Fibroblast of skin of scalp (primary cell): ENCODE measurements at regions not wholly inside any gene's neighbourhood (a gene's known extent, or its start where the extent isn't known, plus 50 kb on each side); places are given as distances from the start of the nearest gene placed in this dataset.
"Not testable (repeated sequence)": the region's sequence is repeated elsewhere in the genome, so short reads cannot be mapped to it uniquely, and the experiment has no call there.

Experiments used
- DNase-seq: peaks from one replicate; pipeline ENCODE4 v3.0.0-alpha.2; 2013

GRCh38 chr5:36739751-36740221 lies 133.4 kb downstream of the SLC1A3 start:
- peak; percentile 60 for DNase-seq

- DNase-seq, result no peak
Measured at GRCh38 chr5:36740259-36740898, 134.0 kb downstream of the SLC1A3 start.

- no peak for DNase-seq
Measured at GRCh38 chr5:36741128-36741527, 134.7 kb downstream of the SLC1A3 start.

DNA sequence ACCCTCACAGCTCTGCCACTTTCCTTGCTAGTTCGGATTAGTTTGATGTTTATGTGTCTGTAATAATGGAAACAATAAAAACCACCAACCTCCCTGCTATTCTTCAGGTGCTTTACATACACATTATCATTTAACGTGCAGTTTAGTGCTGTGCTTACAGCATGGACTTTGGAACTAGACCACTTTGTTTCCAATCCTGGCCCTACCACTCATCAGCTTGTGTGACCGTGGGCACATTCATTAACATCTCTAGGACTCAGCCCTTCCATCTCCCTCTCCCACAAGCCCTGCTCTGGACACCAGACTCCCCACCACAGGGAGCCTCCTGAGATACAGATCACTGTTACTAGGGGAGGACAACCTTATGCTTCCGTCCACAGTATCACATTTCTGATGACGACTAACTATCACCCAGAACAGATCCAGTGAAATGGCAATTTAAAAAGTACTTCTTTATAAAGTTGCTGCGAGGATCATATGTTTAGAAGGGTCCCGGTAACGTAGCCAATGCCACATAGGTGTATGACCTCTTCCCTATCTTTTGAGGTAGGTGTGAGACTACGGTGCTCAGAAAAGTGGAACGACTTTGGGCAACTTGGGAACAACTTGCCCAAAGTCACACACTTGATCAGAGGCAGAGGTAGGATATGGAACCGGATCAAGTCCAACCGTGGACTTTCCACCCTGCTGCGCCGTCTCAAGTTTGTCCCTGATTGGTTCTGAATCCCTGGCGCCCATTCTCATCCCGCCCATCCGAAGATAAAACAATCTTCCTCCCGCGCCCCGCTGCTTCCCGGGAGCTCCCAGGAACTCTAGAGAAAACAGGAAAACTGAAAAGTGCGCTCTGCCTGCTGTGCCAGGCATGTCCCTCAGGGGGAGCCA lies 132.4 kb upstream of the NIPBL start:
- peak; percentile 70 for DNase-seq

DNA sequence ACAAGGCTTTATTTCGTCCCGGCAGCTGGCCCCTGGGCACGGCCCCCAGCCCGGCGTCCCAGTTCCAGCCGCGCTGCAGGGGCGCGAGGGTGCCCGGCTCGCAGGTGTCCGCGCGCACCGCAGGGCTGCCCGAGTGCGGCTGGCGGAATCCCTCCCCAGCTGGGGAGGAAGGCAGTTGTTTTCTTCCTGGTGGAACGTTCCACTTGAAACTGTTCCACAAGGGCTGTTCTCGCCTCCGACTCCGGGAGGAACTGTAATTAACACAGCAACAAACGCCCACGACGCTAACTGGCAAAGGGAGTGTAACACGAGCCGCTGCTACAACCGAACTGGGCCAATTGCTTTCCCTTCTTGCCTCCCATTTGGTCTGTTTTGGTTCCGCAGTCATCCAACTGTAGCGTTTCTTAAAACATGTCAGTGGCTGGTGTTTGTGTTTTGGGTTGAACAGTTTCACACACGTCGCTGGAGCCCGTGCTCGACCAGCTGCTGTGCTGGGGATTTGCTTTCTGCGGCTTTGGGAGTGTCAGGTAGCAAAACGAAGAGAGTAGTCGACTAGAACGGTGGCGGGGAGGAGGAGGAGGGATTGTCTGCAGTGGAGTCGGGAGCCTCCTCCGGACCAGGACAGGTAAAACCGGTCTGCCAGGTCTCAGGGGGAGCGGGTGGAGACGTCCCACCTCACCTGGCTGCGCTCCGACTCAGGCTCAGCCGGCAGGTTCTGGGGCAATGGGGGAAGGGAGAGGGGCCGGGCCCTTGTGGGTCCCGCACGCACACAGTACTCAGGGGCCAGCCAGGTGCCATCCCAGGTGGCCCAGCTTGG lies 131.6 kb upstream of the NIPBL start:
- DNase-seq, result peak; percentile 23

DNA sequence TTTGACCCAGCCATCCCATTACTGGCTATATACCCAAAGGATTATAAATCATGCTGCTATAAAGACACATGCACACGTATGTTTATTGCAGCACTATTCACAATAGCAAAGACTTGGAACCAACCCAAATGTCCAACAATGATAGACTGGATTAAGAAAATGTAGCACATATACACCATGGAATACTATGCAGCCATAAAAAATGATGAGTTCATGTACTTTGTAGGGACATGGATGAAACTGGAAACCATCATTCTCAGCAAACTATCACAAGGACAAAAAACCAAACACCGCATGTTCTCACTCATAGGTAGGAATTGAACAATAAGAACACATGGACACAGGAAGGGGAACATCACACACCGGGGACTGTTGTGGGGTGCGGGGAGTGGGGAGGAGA lies 128.8 kb upstream of the NIPBL start:
- not testable (repeated sequence) for DNase-seq

- DNase-seq, result no peak
Measured at GRCh38 chr5:36751886-36752285, 124.7 kb upstream of the NIPBL start.

GRCh38 chr5:36755342-36755741 lies 121.2 kb upstream of the NIPBL start:
- DNase-seq, result no peak

- DNase-seq, result no peak
Measured at GRCh38 chr5:36755920-36756488, 120.6 kb upstream of the NIPBL start.

- DNase-seq, result no peak
Measured at GRCh38 chr5:36756848-36757247, 119.7 kb upstream of the NIPBL start.

- DNase-seq, result no peak
Measured at GRCh38 chr5:36759117-36759516, 117.5 kb upstream of the NIPBL start.

DNA sequence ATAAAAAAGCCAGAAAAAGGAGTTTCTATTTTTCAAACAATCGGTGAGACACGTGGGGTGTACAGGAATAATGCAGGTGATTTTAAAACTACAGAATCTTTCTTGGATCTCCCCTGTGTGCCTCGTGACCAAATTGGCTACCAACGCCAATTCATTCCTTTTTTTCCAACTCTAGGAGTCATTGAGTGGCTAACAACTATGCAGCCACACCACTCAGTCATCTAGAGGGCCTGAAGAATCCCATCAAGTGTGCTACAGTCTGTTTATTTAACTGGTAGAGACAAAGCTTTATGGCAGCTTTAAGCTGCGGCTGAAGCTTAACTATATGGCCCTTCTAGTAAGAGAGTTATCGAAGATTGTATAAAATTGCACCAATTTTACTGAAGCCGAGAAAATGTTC lies 113.1 kb upstream of the NIPBL start:
- DNase-seq, result no peak

GRCh38 chr5:36765876-36766275 lies 110.7 kb upstream of the NIPBL start:
- DNase-seq, result no peak

DNA sequence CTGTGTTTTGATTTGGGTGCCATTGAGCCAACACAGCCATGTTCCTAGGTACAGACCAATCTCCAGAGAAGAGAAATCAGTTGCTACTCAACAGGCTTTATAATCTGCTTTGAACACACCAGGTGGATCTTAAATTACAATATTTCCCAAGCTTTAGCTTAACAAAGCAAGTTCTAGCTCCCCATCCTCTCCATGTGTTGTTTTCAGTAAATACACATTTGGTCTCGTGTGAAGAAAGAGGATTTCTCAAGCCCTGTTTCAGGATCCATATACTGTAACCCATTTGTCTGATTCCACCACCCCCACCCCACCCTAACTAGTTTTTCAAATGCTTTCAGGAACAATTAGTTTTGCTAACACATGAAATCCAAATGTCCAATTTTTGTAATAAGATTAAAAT lies 109.6 kb upstream of the NIPBL start:
- no peak for DNase-seq

DNA sequence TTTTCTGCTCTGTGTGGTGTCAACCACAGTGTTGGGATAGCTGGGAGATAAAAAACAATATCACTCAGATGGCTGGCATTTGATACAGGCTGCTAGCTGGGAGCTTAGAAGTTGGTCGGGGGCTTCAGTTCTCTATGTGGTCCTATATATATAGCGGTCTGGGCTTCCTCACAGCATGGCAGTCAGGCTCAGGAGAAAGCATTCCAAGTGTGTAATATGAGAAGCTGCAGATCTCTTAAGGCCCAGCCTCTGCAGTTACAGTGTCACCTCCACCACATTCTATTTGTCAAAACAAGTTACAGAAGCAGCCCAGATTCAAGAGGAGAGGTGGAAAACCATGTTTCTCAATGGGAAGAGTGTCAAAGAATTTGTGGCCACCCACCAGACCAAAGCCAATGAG lies 108.1 kb upstream of the NIPBL start:
- no peak for DNase-seq

DNA sequence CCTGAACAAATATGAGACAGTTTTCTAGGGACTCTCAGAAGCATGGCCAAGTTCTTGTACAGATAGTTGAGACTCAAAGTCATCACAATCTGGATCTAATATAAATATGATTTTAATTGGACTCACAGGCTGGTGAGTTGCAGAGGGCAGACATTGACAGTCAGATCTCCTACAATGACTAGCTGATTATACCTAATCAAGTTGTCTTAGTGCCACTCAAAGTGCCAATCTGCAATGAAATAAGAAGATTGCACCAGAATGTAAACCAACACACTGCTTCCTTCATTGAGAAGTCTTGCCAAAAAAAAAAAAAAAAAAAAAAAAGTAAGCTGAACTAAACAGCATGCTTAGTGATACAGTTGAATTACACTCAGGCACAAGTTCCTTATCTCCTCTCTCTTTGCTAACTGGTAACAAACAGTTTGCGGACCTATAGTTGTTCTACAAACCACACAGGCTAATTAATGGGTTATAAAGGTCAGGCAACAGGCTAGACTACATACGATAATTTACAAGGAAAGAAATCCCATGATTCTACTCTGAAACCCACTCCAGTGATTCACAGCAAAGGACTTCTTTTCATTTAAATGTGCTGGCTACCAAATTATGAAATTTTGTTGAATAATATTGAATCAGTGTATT lies 107.3 kb upstream of the NIPBL start:
- no peak for DNase-seq

DNA sequence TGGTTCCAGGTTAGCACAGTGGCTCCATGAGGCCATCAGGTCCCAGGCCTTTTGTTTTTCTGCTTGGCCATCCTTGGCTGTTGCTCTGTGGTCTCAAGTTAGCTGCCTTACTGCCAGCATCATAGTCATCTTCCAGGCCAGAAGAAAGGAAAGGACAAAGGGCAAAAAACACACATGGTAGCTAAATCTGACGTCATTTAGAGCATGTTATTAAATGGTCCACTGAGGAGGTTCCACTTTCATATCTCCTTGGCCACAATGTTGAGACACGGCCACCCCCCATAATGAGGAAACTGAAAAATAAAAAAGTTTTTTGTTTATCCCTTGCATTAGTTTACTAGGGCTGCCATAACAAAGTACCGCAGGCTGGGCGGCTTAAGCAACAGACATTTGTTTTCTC lies 106.4 kb upstream of the NIPBL start:
- no peak for DNase-seq

GRCh38 chr5:36772276-36773140 lies 104.1 kb upstream of the NIPBL start:
- no peak for DNase-seq

- no peak for DNase-seq
Measured at GRCh38 chr5:36777105-36777757, 99.3 kb upstream of the NIPBL start.

- DNase-seq, result no peak
Measured at GRCh38 chr5:36778336-36778735, 98.2 kb upstream of the NIPBL start.

GRCh38 chr5:36782612-36783011 lies 94.0 kb upstream of the NIPBL start:
- not testable (repeated sequence) for DNase-seq
